NB4 (cell line): ENCODE measurements at regions not wholly inside any gene's neighbourhood (a gene's known extent, or its start where the extent isn't known, plus 50 kb on each side); places are given as distances from the start of the nearest gene placed in this dataset.

Experiments used
- DNase-seq: peaks from one replicate; pipeline ENCODE4 v3.0.0; 2010; ENCODE audit warnings: low read depth
- H3K4me3 ChIP-seq: one replicate; pipeline ENCODE4 v1.5.1; 2011; ENCODE audit warnings: mild to moderate bottlenecking, low read depth, low read length, moderate library complexity
- CTCF ChIP-seq: IDR thresholded peaks from one replicate; pipeline ENCODE4 v1.5.1; 2012; ENCODE audit warnings: low read depth, low read length
- MAX ChIP-seq: IDR thresholded peaks from 2 replicates; pipeline ENCODE4 v1.6.1; 2011; ENCODE audit warnings: low read depth, low read length
- MYC ChIP-seq: IDR thresholded peaks from 2 replicates; pipeline ENCODE4 v1.6.1; 2011; ENCODE audit warnings: low read depth, low read length
- POLR2A ChIP-seq: IDR thresholded peaks from 2 replicates; pipeline ENCODE4 v1.6.1; 2011; ENCODE audit warnings: mild to moderate bottlenecking; ENCODE audit not compliant: insufficient read length; ENCODE audit errors: extremely low read depth

GRCh38 chr9:86703346-86703745 is 244.0 kb downstream of the GAS1 start:
- TF ChIP-seq POLR2A (no peak), MYC (no peak), CTCF (no peak)
- DNase-seq: no peak
- H3K4me3 ChIP-seq: no peak overlapping the region

- no peak for TF ChIP-seq CTCF
- H3K4me3 ChIP-seq: no peak overlapping the region
- no peak for DNase-seq
Observed at GRCh38 chr9:86700629-86701028, 246.7 kb downstream of the GAS1 start.

GRCh38 chr9:86697999-86698398 is 249.3 kb downstream of the GAS1 start:
- H3K4me3 ChIP-seq: no peak overlapping the region
- no peak for TF ChIP-seq POLR2A
- TF ChIP-seq CTCF: no peak
- TF ChIP-seq MYC: no peak
- TF ChIP-seq MAX: no peak
- no peak for DNase-seq

GRCh38 chr9:86697213-86697612 is 250.1 kb downstream of the GAS1 start:
- no peak overlapping the region for H3K4me3 ChIP-seq
- no peak for DNase-seq
- TF ChIP-seq MYC (no peak), CTCF (no peak), MAX (no peak), POLR2A (no peak)

GRCh38 chr9:86695910-86696424 is 251.3 kb downstream of the GAS1 start:
- TF ChIP-seq MYC (no peak), POLR2A (no peak), CTCF (no peak)
- no peak overlapping the region for H3K4me3 ChIP-seq
- DNase-seq: no peak

- H3K4me3 ChIP-seq: no peak overlapping the region
- TF ChIP-seq CTCF (no peak), MYC (no peak), POLR2A (no peak), MAX (no peak)
- DNase-seq: no peak
Observed at GRCh38 chr9:86690034-86690433, 257.3 kb downstream of the GAS1 start.
